OCI-LY7 (cell line): ENCODE measurements at regions not wholly inside any gene's neighbourhood (a gene's known extent, or its start where the extent isn't known, plus 50 kb on each side); places are given as distances from the start of the nearest gene placed in this dataset.

Source experiments
- BruUV-seq: library from RNA; stranded (reverse); fragments of 400-500 nt; replicated peaks from 2 replicates; lab custom pipeline; 2021; lab: Mats Ljungman, UMichigan
- CTCF ChIA-PET: fragments of 300-600 bp; sonication (Branson Sonifier 250); formaldehyde crosslinking; loops from one replicate; lab custom pipeline; 2022; ENCODE audit warnings: antibody characterized with exemption; ENCODE audit not compliant: unreplicated experiment; lab: Charles Lee
- POLR2A ChIA-PET: fragments of 300-600 bp; sonication (Branson Sonifier 250); formaldehyde crosslinking; loops from one replicate; lab custom pipeline; 2022; ENCODE audit warnings: antibody characterized with exemption; lab: Charles Lee
- DNase-seq: peaks from one replicate; pipeline ENCODE4 v3.0.0-alpha.2; 2015; ENCODE audit warnings: low spot score
- H2AFZ ChIP-seq: fragments of 200-600 bp; sonication (generic), shearing (Covaris generic); 2 replicates; pipeline ENCODE4 v1.6.1; 2014; ENCODE audit warnings: mild to moderate bottlenecking, antibody characterized with exemption, low read length, moderate library complexity
- H3K27ac ChIP-seq: fragments of 200-600 bp; sonication (generic); 2 replicates; pipeline ENCODE4 v1.5.1; 2014; ENCODE audit warnings: mixed run types, low read depth, mild to moderate bottlenecking, moderate library complexity, low read length, inconsistent platforms; ENCODE audit not compliant: poor library complexity, severe bottlenecking
- H3K36me3 ChIP-seq: fragments of 200-600 bp; sonication (generic); 2 replicates; pipeline ENCODE4 v1.6.1; 2014; ENCODE audit warnings: mild to moderate bottlenecking, antibody characterized with exemption, low read length, moderate library complexity, mixed read lengths; ENCODE audit not compliant: insufficient read depth
- H3K4me1 ChIP-seq: fragments of 200-600 bp; sonication (generic); 2 replicates; pipeline ENCODE4 v1.5.1; 2014; ENCODE audit warnings: mild to moderate bottlenecking, low read length; ENCODE audit not compliant: insufficient read depth, poor library complexity, severe bottlenecking
- H3K4me2 ChIP-seq: fragments of 200-600 bp; sonication (generic); 2 replicates; pipeline ENCODE4 v1.6.1; 2014; ENCODE audit warnings: mild to moderate bottlenecking, low read length
- H3K4me3 ChIP-seq: fragments of 200-600 bp; sonication (generic); 2 replicates; pipeline ENCODE4 v1.5.1; 2014; ENCODE audit warnings: mild to moderate bottlenecking, low read depth, low read length; ENCODE audit not compliant: poor library complexity, severe bottlenecking
- H3K79me2 ChIP-seq: fragments of 200-600 bp; sonication (generic); 2 replicates; pipeline ENCODE4 v1.6.1; 2016; ENCODE audit warnings: low read depth, mild to moderate bottlenecking, low read length, moderate library complexity, mixed read lengths; ENCODE audit not compliant: insufficient read depth
- H3K9me2 ChIP-seq: fragments of 200-600 bp; sonication (generic); 2 replicates; pipeline ENCODE4 v1.6.1; 2016; ENCODE audit warnings: mild to moderate bottlenecking, low read length, mixed read lengths; ENCODE audit not compliant: insufficient read depth
- H3K9me3 ChIP-seq: fragments of 200-600 bp; sonication (generic); 2 replicates; pipeline ENCODE4 v1.6.1; 2014; ENCODE audit warnings: mild to moderate bottlenecking, mixed run types, low read length, mixed read lengths
- H4K20me1 ChIP-seq: fragments of 200-600 bp; sonication (generic); 2 replicates; pipeline ENCODE4 v1.6.1; 2014; ENCODE audit warnings: mild to moderate bottlenecking, antibody characterized with exemption, low read length, moderate library complexity, mixed read lengths; ENCODE audit not compliant: insufficient read depth
- CTCF ChIP-seq: fragments of 200-600 bp; sonication (generic); conservative IDR thresholded peaks from 2 replicates; pipeline ENCODE4 v1.5.1; 2014; ENCODE audit warnings: mild to moderate bottlenecking, antibody characterized with exemption, low read length, moderate library complexity, mixed read lengths
- EZH2phosphoT487 ChIP-seq: fragments of 200-600 bp; sonication (generic); IDR thresholded peaks from 2 replicates; pipeline ENCODE4 v1.6.1; 2018; ENCODE audit warnings: low read depth, borderline replicate concordance, mild to moderate bottlenecking, mixed run types, antibody characterized with exemption, low read length, moderate library complexity, mixed read lengths
- intact Hi-C: fragments of 100-400 bp; cut with micrococcal nuclease; formaldehyde crosslinking; loops from one replicate; pipeline ENCODE4 v1.10.0; 2022; ENCODE audit not compliant: unreplicated experiment

DNA sequence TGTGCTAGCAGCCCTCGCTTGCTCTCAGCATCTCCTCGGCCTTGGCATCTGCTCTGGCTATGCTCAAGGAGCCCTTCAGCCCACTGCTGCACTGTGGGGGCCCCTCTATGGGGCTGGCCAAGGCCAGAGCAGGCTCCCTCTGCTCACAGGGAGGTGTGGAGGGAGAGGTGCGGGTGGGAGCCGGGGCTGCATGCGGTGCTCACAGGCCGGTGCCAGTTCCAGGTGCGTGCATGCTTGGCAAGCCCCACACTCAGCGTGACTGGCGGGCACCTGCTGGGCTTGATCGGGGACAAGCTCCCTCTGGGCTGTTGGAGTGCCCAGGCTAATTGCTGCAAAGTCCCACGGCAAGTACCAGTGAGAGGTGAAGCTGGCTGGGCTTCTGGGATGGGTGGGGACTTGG lies 170.5 kb downstream of the TRIM36 start:
- intact Hi-C loops = loop anchor here (1.0 kb wide), 1 partner anchor 11 kb away; no protein-coding TSS in a partner anchor
- H2AFZ ChIP-seq = no peak overlapping the region
- ChIA-PET CTCF (no interaction called here), POLR2A (no interaction called here)
- no peak for TF ChIP-seq EZH2phosphoT487
- TF ChIP-seq CTCF = no peak
- no peaks in the 10 kb centered on the region for H3K36me3 ChIP-seq
- H3K4me2 ChIP-seq = no peak overlapping the region
- no peaks in the 10 kb centered on the region for H3K79me2 ChIP-seq
- H3K9me3 ChIP-seq = no peaks in the 10 kb centered on the region
- H3K9me2 ChIP-seq = no peaks in the 10 kb centered on the region
- no peak overlapping the region for H3K4me3 ChIP-seq
- DNase-seq = no peak
- H4K20me1 ChIP-seq = no peaks in the 10 kb centered on the region
- no peaks in the 10 kb centered on the region for H3K4me1 ChIP-seq
- no peak overlapping the region for H3K27ac ChIP-seq
- no TSS peak for BruUV-seq

- no peak overlapping the region for H3K4me3 ChIP-seq
- CTCF ChIA-PET = no interaction called here
- no peaks in the 10 kb centered on the region for H3K9me3 ChIP-seq
- no peak overlapping the region for H3K27ac ChIP-seq
- no peaks in the 10 kb centered on the region for H4K20me1 ChIP-seq
- TF ChIP-seq CTCF (no peak), EZH2phosphoT487 (no peak)
- H3K4me2 ChIP-seq = no peak overlapping the region
- POLR2A ChIA-PET = interaction anchor here (0.6 to 0.7 kb wide), 2 partner anchors 372 to 1441 kb away, joined by 3 to 7 read pairs; no protein-coding TSS in a partner anchor
- intact Hi-C loops = no loop called here
- BruUV-seq = no TSS peak
- no peak overlapping the region for H2AFZ ChIP-seq
- no peak for DNase-seq
- H3K4me1 ChIP-seq = no peaks in the 10 kb centered on the region
- H3K9me2 ChIP-seq = no peaks in the 10 kb centered on the region
- no peaks in the 10 kb centered on the region for H3K36me3 ChIP-seq
- H3K79me2 ChIP-seq = no peaks in the 10 kb centered on the region
Observed at GRCh38 chr5:114989512-114989911, 180.2 kb downstream of the TRIM36 start.

GRCh38 chr5:114988096-114988495 lies 181.6 kb downstream of the TRIM36 start:
- Histone ChIP-seq H3K4me1 (no peaks in the 10 kb centered on the region), H4K20me1 (no peaks in the 10 kb centered on the region), H3K4me2 (no peak overlapping the region), H3K9me2 (no peaks in the 10 kb centered on the region), H3K36me3 (no peaks in the 10 kb centered on the region), H3K4me3 (no peak overlapping the region), H3K79me2 (no peaks in the 10 kb centered on the region), H3K9me3 (no peaks in the 10 kb centered on the region), H2AFZ (no peak overlapping the region), H3K27ac (no peak overlapping the region)
- CTCF ChIA-PET = no interaction called here
- no peak for DNase-seq
- no peak for TF ChIP-seq CTCF
- TF ChIP-seq EZH2phosphoT487 = no peak
- POLR2A ChIA-PET = no interaction called here
- intact Hi-C loops = loop anchor here (1.0 kb wide), 1 partner anchor 11 kb away; no protein-coding TSS in a partner anchor
- BruUV-seq = no TSS peak
